GM12875 (cell line): ENCODE measurements at regions not wholly inside any gene's neighbourhood (a gene's known extent, or its start where the extent isn't known, plus 50 kb on each side); places are given as distances from the start of the nearest gene placed in this dataset.
"Not testable (repeated sequence)": the region's sequence is repeated elsewhere in the genome, so short reads cannot be mapped to it uniquely, and the experiment has no call there.

Experiments
- H3K4me3 ChIP-seq: one replicate; pipeline ENCODE4 v1.5.1; 2011; ENCODE audit warnings: low read depth, low read length, control low read depth
- TF ChIP-seq, protein P1 (sequence below): IDR thresholded peaks from 2 replicates; pipeline ENCODE4 v1.5.1; 2011; ENCODE audit warnings: low read depth, mild to moderate bottlenecking, control low read depth, inconsistent platforms, low read length, moderate library complexity, borderline replicate concordance; ENCODE audit not compliant: insufficient read depth

- TF ChIP-seq, protein P1, sequence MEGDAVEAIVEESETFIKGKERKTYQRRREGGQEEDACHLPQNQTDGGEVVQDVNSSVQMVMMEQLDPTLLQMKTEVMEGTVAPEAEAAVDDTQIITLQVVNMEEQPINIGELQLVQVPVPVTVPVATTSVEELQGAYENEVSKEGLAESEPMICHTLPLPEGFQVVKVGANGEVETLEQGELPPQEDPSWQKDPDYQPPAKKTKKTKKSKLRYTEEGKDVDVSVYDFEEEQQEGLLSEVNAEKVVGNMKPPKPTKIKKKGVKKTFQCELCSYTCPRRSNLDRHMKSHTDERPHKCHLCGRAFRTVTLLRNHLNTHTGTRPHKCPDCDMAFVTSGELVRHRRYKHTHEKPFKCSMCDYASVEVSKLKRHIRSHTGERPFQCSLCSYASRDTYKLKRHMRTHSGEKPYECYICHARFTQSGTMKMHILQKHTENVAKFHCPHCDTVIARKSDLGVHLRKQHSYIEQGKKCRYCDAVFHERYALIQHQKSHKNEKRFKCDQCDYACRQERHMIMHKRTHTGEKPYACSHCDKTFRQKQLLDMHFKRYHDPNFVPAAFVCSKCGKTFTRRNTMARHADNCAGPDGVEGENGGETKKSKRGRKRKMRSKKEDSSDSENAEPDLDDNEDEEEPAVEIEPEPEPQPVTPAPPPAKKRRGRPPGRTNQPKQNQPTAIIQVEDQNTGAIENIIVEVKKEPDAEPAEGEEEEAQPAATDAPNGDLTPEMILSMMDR = no peak
- H3K4me3 ChIP-seq = no peak overlapping the region
Observed at GRCh38 chr5:90226433-90227099, 183.0 kb downstream of the CETN3 start.

DNA sequence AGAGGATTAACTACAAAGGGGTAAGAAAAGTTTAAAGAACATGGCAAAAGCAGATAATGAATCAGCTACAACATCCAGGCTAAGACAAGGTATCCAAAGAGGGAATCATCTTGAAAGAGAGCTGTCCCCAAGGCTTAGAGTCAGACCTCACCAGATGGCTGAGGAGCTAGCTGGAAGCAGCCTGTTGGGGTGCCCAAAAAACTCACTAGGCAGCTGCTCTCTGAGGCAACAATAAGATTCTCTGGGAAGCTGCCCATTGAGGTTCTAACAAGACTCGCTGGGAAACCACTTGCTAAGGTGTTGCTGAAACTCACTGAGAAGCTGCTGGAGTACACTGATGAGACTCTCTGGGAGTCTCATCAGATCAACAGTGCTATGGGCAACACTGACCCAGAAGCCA, 185.2 kb downstream of the CETN3 start:
- TF ChIP-seq, protein P1 = no peak

GRCh38 chr5:90223756-90224155, 185.8 kb downstream of the CETN3 start:
- TF ChIP-seq, protein P1 = no peak
- H3K4me3 ChIP-seq = no peak overlapping the region

More for the DNA sequence above, 185.2 kb downstream of the CETN3 start:
- H3K4me3 ChIP-seq = no peak overlapping the region

GRCh38 chr5:90221951-90222350, 187.6 kb downstream of the CETN3 start:
- no peak overlapping the region for H3K4me3 ChIP-seq
- TF ChIP-seq, protein P1 = no peak

- H3K4me3 ChIP-seq = no peak overlapping the region
- TF ChIP-seq, protein P1 = no peak
Observed at GRCh38 chr5:90220554-90220953, 189.0 kb downstream of the CETN3 start.

GRCh38 chr5:90214991-90215390, 194.6 kb downstream of the CETN3 start:
- TF ChIP-seq, protein P1 = no peak
- H3K4me3 ChIP-seq = no peak overlapping the region

DNA sequence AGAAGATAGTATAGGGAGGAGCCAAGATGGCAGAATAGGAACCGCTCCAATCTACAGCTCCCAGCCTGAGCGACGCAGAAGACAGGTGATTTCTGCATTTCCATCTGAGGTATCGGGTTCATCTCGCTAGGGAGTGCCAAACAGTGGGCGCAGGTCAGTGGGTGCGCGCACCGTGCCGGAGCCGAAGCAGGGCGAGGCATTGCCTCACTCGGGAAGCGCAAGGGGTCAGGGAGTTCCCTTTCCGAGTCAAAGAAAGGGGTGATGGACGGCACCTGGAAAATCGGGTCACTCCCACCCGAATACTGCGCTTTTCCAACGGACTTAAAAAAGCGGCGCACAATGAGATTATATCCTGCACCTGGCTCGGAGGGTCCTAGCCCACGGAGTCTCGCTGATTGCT, 201.2 kb downstream of the CETN3 start:
- H3K4me3 ChIP-seq = not testable (repeated sequence)
